NCI-H2171 treated with DMSO at 0.1 percent for 48 hours (cell line): ENCODE measurements at regions not wholly inside any gene's neighbourhood (a gene's known extent, or its start where the extent isn't known, plus 50 kb on each side); places are given as distances from the start of the nearest gene placed in this dataset.
"Not testable (repeated sequence)": the region's sequence is repeated elsewhere in the genome, so short reads cannot be mapped to it uniquely, and the experiment has no call there.

Source experiments
- DNase-seq: peaks from one replicate; lab custom pipeline; 2025; lab: John Stamatoyannopoulos, UW

- DNase-seq, result no peak
Measured at GRCh38 chrX:109878236-109878635, 124.7 kb upstream of the TMEM164 start.

- DNase-seq, result no peak
Measured at GRCh38 chrX:109879991-109880390, 122.9 kb upstream of the TMEM164 start.

GRCh38 chrX:109880629-109881028, 122.3 kb upstream of the TMEM164 start:
- no peak for DNase-seq

- DNase-seq, result peak; percentile 18
Measured at GRCh38 chrX:109886122-109886761, 116.7 kb upstream of the TMEM164 start.

GRCh38 chrX:109889289-109890006, 113.5 kb upstream of the TMEM164 start:
- peak; percentile 0 for DNase-seq

- DNase-seq, result no peak
Measured at GRCh38 chrX:109890300-109890699, 112.6 kb upstream of the TMEM164 start.

- peak; percentile 20 for DNase-seq
Measured at GRCh38 chrX:109890910-109891502, 111.9 kb upstream of the TMEM164 start.

- not testable (repeated sequence) for DNase-seq
Measured at GRCh38 chrX:109896024-109896423, 106.9 kb upstream of the TMEM164 start.

GRCh38 chrX:109902665-109903064, 100.2 kb upstream of the TMEM164 start:
- DNase-seq, result no peak

GRCh38 chrX:109911046-109911445, 91.9 kb upstream of the TMEM164 start:
- DNase-seq, result no peak

GRCh38 chrX:109912993-109913392, 89.9 kb upstream of the TMEM164 start:
- DNase-seq, result not testable (repeated sequence)

GRCh38 chrX:109914114-109914849, 88.6 kb upstream of the TMEM164 start:
- peak; percentile 10 for DNase-seq

- no peak for DNase-seq
Measured at GRCh38 chrX:109918753-109919152, 84.2 kb upstream of the TMEM164 start.

- DNase-seq, result no peak
Measured at GRCh38 chrX:109920325-109920724, 82.6 kb upstream of the TMEM164 start.

GRCh38 chrX:109920868-109921267, 82.0 kb upstream of the TMEM164 start:
- DNase-seq, result no peak

- no peak for DNase-seq
Measured at GRCh38 chrX:109922190-109922589, 80.7 kb upstream of the TMEM164 start.

- DNase-seq, result not testable (repeated sequence)
Measured at GRCh38 chrX:109925003-109925402, 77.9 kb upstream of the TMEM164 start.

- DNase-seq, result no peak
Measured at GRCh38 chrX:109925656-109926055, 77.3 kb upstream of the TMEM164 start.

- no peak for DNase-seq
Measured at GRCh38 chrX:109926118-109926517, 76.8 kb upstream of the TMEM164 start.

- no peak for DNase-seq
Measured at GRCh38 chrX:109926743-109927662, 75.9 kb upstream of the TMEM164 start.

GRCh38 chrX:109927663-109928273, 75.1 kb upstream of the TMEM164 start:
- DNase-seq, result no peak
